ENCODE measurements at regions not wholly inside any gene's neighbourhood (a gene's known extent, or its start where the extent isn't known, plus 50 kb on each side); places are given as distances from the start of the nearest gene placed in this dataset.

DNA sequence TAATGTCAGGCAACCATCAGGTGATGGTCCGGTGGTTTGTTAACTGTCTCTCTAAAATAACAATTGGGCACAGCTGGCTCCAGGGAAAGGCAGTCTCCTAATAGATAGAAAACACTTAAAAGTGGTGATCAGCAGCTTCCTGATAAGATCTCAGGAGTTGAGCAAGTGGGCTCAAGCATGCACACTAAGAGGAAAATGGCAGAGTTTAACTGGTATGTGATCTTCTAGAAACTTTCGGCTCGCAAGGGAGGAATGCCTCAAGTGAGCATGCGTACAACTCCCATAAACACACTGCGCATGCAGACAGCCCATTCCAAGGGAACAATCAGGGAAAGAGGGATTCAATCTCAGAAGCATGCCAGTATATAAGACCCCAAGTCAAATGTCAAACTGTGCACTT lies 52.2 kb upstream of the VTCN1 start:
- H3K4me2 ChIP-seq (ENCODE audit: low read depth, low read length, poor library complexity, severe bottlenecking): no peak overlapping the region
- H3K9me3 ChIP-seq (ENCODE audit: insufficient read depth, low read depth, low read length): no peaks in the 10 kb centered on the region; the same call in 1 of the 2 replicates
- H3F3A ChIP-seq (ENCODE audit: low read depth): no peaks in the 10 kb centered on the region
- H3K79me2 ChIP-seq (ENCODE audit: insufficient read depth, low read length): no peaks in the 10 kb centered on the region
- no peak overlapping the region for H3K9ac ChIP-seq (ENCODE audit: low read depth, low read length, poor library complexity, severe bottlenecking)
- TF ChIP-seq, protein P1, sequence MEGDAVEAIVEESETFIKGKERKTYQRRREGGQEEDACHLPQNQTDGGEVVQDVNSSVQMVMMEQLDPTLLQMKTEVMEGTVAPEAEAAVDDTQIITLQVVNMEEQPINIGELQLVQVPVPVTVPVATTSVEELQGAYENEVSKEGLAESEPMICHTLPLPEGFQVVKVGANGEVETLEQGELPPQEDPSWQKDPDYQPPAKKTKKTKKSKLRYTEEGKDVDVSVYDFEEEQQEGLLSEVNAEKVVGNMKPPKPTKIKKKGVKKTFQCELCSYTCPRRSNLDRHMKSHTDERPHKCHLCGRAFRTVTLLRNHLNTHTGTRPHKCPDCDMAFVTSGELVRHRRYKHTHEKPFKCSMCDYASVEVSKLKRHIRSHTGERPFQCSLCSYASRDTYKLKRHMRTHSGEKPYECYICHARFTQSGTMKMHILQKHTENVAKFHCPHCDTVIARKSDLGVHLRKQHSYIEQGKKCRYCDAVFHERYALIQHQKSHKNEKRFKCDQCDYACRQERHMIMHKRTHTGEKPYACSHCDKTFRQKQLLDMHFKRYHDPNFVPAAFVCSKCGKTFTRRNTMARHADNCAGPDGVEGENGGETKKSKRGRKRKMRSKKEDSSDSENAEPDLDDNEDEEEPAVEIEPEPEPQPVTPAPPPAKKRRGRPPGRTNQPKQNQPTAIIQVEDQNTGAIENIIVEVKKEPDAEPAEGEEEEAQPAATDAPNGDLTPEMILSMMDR (conservative IDR thresholded peaks at IDR 0.05; ENCODE audit: low read length): no peak
- no peak for TF ChIP-seq EZH2phosphoT487 (IDR thresholded peaks at IDR 0.05; ENCODE audit: borderline replicate concordance)
- H3K36me3 ChIP-seq (ENCODE audit: insufficient read depth, low read length): no peaks in the 10 kb centered on the region
- no peak overlapping the region for H3K4me3 ChIP-seq (ENCODE audit: low read length, poor library complexity, severe bottlenecking)
- no peaks in the 10 kb centered on the region for H4K20me1 ChIP-seq (ENCODE audit: insufficient read depth, low read length, poor library complexity, severe bottlenecking)
- H3K4me1 ChIP-seq (ENCODE audit: insufficient read depth, low read length, poor library complexity, severe bottlenecking): no peaks in the 10 kb centered on the region
- no peaks in the 10 kb centered on the region for H3K27me3 ChIP-seq (ENCODE audit: insufficient read depth, low read length, poor library complexity, severe bottlenecking)
- H2AFZ ChIP-seq (ENCODE audit: low read length): no peak overlapping the region
- no peaks in the 10 kb centered on the region for H3K9me2 ChIP-seq (replicated peaks; ENCODE audit: low read depth, low read length)

DNA sequence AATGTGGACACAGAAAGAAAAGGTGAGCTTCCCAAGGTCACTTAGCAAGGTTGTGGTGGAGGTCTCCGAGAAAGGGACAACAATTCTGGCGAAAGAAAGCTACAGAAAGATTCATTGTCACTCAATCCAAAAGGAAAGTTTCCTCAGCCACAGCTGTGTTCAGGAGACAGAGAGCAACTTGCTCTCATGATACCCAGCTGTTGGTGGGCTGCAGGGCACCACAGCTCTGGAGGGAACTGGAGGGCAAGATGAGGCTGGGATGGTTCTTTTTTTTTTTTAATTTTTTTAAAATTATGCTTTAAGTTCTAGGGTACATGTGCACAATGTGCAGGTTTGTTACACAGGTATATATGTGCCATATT lies 50.7 kb upstream of the VTCN1 start:
- TF ChIP-seq, protein P1 (conservative IDR thresholded peaks at IDR 0.05; ENCODE audit: low read length): no peak
- no peak for TF ChIP-seq EZH2phosphoT487 (IDR thresholded peaks at IDR 0.05; ENCODE audit: borderline replicate concordance)
- Histone ChIP-seq H3K9me3 (ENCODE audit: insufficient read depth, low read depth, low read length) (no peaks in the 10 kb centered on the region; the same call in 1 of the 2 replicates), H3K4me1 (ENCODE audit: insufficient read depth, low read length, poor library complexity, severe bottlenecking) (no peaks in the 10 kb centered on the region), H4K20me1 (ENCODE audit: insufficient read depth, low read length, poor library complexity, severe bottlenecking) (no peaks in the 10 kb centered on the region), H3K4me3 (ENCODE audit: low read length, poor library complexity, severe bottlenecking) (no peak overlapping the region), H3K4me2 (ENCODE audit: low read depth, low read length, poor library complexity, severe bottlenecking) (no peak overlapping the region), H2AFZ (ENCODE audit: low read length) (no peak overlapping the region), H3K9me2 (replicated peaks; ENCODE audit: low read depth, low read length) (no peaks in the 10 kb centered on the region), H3K27me3 (ENCODE audit: insufficient read depth, low read length, poor library complexity, severe bottlenecking) (no peaks in the 10 kb centered on the region), H3K79me2 (ENCODE audit: insufficient read depth, low read length) (no peaks in the 10 kb centered on the region), H3K9ac (ENCODE audit: low read depth, low read length, poor library complexity, severe bottlenecking) (no peak overlapping the region), H3F3A (ENCODE audit: low read depth) (no peaks in the 10 kb centered on the region), H3K36me3 (ENCODE audit: insufficient read depth, low read length) (no peaks in the 10 kb centered on the region)

DNA sequence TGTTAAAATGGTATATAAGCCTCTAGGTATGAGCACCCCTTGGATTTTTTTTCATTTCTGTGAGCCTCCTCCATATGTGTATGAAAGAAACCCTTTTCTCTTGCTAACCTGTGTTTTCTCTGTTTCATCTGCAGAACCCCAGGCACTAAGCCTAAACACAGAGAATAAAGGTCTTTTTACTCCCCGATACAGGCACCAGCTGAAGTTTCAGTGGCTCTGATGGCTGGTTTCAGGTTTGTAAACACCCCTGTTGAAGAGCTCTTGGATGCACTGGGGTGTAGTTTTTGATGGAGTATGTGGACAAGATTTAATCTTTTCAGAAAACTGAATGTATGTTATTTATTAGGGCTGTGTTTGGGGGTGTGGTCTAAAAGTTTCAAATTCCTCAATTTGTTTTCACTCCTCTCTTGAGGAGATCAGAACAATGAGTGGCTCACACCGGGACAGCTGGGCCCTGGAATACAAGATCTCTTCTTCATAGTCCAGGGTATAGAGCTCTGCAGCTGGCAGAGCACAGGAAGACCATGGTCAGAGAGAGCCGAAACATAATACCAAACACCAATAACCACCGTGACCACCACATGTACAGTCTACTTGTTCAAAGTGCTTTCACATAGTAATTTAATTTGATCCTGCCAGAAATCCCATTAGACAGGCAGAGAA lies 50.2 kb upstream of the VTCN1 start:
- Histone ChIP-seq H3K27me3 (ENCODE audit: insufficient read depth, low read length, poor library complexity, severe bottlenecking) (no peaks in the 10 kb centered on the region), H3K4me3 (ENCODE audit: low read length, poor library complexity, severe bottlenecking) (no peak overlapping the region), H3K4me1 (ENCODE audit: insufficient read depth, low read length, poor library complexity, severe bottlenecking) (no peaks in the 10 kb centered on the region), H3K79me2 (ENCODE audit: insufficient read depth, low read length) (no peaks in the 10 kb centered on the region), H3K9ac (ENCODE audit: low read depth, low read length, poor library complexity, severe bottlenecking) (no peak overlapping the region), H3K9me2 (replicated peaks; ENCODE audit: low read depth, low read length) (no peaks in the 10 kb centered on the region), H3F3A (ENCODE audit: low read depth) (no peaks in the 10 kb centered on the region), H4K20me1 (ENCODE audit: insufficient read depth, low read length, poor library complexity, severe bottlenecking) (no peaks in the 10 kb centered on the region), H3K9me3 (ENCODE audit: insufficient read depth, low read depth, low read length) (no peaks in the 10 kb centered on the region; the same call in 1 of the 2 replicates), H3K4me2 (ENCODE audit: low read depth, low read length, poor library complexity, severe bottlenecking) (no peak overlapping the region), H3K36me3 (ENCODE audit: insufficient read depth, low read length) (no peaks in the 10 kb centered on the region), H2AFZ (ENCODE audit: low read length) (no peak overlapping the region)
- TF ChIP-seq, protein P1 (conservative IDR thresholded peaks at IDR 0.05; ENCODE audit: low read length): no peak
- no peak for TF ChIP-seq EZH2phosphoT487 (IDR thresholded peaks at IDR 0.05; ENCODE audit: borderline replicate concordance)
